ENCODE measurements at regions not wholly inside any gene's neighbourhood (a gene's known extent, or its start where the extent isn't known, plus 50 kb on each side); places are given as distances from the start of the nearest gene placed in this dataset.

DNA sequence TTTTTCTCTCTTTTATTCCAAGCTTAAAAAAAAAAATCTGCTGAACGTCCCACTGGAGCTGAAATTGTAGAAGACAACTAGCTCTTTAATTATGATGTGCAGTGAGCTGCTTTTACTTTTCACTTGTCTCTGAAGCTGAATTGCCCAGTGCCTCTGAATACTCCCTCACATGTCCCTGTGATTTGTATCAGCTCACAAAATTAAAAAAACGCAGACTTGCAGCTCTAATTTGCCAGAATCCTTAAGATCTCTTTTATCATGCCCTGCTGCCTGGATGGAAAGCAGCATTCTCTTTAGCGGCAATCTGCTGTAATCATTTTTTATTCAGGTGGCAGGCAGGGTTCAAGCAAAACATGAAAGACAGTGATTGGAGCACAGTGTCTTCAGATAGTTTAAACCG is 443.8 kb upstream of the SPTLC3 start:
- Mint-ChIP-seq H3K27ac (no peak overlapping the region), H3K36me3 (no peaks in the 10 kb centered on the region), H3K4me3 (no peak overlapping the region), H3K4me1 (no peaks in the 10 kb centered on the region), H3K27me3 (no peaks in the 10 kb centered on the region), H3K9me3 (peaks cover 0 to 26% (median 6%) of the 10 kb centered on the region in 8 donors)
- H3K4me3 ChIP-seq (ENCODE audit: low read length in 2 of 2) = no peak overlapping the region
- DNase-seq = no peak
- POLR2A ChIA-PET (ENCODE audit: partially characterized antibody) = no interaction called here
- H3K27ac ChIP-seq (ENCODE audit: low read depth, low read length) = no peak overlapping the region
- no peaks in the 10 kb centered on the region for H3K36me3 ChIP-seq (ENCODE audit: insufficient read depth, low read length)
- intact Hi-C loops (cut with micrococcal nuclease) = no loop called here
- H3K4me1 ChIP-seq (ENCODE audit: insufficient read depth, low read length) = no peaks in the 10 kb centered on the region
- H3K27me3 ChIP-seq (ENCODE audit: insufficient read depth, low read length) = no peaks in the 10 kb centered on the region
- CTCF ChIA-PET (ENCODE audit: partially characterized antibody) = no interaction called here
- no peaks in the 10 kb centered on the region for H3K9me3 ChIP-seq (ENCODE audit: control insufficient read depth in 1 of 2, low read length in 2 of 2)

DNA sequence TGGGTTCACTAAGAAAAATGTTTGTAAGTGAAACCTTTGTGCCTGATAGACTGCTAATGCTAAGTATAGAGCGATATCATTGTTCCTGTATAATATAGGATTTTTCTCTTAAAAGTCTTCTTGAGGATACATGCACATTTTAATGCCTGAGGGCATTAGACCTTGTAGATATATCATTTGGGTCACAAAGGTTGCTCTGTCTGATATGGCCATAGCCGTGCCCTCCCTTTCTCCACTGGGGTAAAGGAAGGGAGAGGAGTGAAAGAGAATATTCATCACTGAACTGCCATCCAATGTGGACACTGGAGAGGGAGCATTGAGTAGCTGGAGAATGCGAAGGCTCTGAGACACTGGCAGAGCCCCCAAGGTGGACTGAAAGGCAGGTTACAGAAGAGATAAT is 442.2 kb upstream of the SPTLC3 start:
- ChIA-PET CTCF (ENCODE audit: partially characterized antibody) (no interaction called here), POLR2A (ENCODE audit: partially characterized antibody) (no interaction called here)
- no peaks in the 10 kb centered on the region for H3K27me3 ChIP-seq (ENCODE audit: insufficient read depth, low read length)
- Mint-ChIP-seq H3K36me3 (no peaks in the 10 kb centered on the region), H3K4me1 (no peaks in the 10 kb centered on the region), H3K9me3 (peaks cover 0 to 23% (median 5%) of the 10 kb centered on the region in 8 donors), H3K27me3 (no peaks in the 10 kb centered on the region), H3K4me3 (no peak overlapping the region), H3K27ac (no peak overlapping the region)
- DNase-seq = no peak
- H3K36me3 ChIP-seq (ENCODE audit: insufficient read depth, low read length) = no peaks in the 10 kb centered on the region
- intact Hi-C loops (cut with micrococcal nuclease) = no loop called here
- no peaks in the 10 kb centered on the region for H3K4me1 ChIP-seq (ENCODE audit: insufficient read depth, low read length)
- no peak overlapping the region for H3K27ac ChIP-seq (ENCODE audit: low read depth, low read length)
- H3K4me3 ChIP-seq (ENCODE audit: low read length in 2 of 2) = no peak overlapping the region
- no peaks in the 10 kb centered on the region for H3K9me3 ChIP-seq (ENCODE audit: control insufficient read depth in 1 of 2, low read length in 2 of 2)

GRCh38 chr20:12570371-12570770 is 438.4 kb upstream of the SPTLC3 start:
- Mint-ChIP-seq H3K27me3 (no peaks in the 10 kb centered on the region), H3K4me1 (no peaks in the 10 kb centered on the region), H3K27ac (no peak overlapping the region), H3K9me3 (peaks cover 0 to 11% (median 6%) of the 10 kb centered on the region in 8 donors), H3K36me3 (no peaks in the 10 kb centered on the region), H3K4me3 (no peak overlapping the region)
- H3K27ac ChIP-seq (ENCODE audit: low read depth, low read length) = no peak overlapping the region
- H3K4me3 ChIP-seq (ENCODE audit: low read length in 2 of 2) = no peak overlapping the region
- CTCF ChIA-PET (ENCODE audit: partially characterized antibody) = no interaction called here
- no peaks in the 10 kb centered on the region for H3K4me1 ChIP-seq (ENCODE audit: insufficient read depth, low read length)
- H3K9me3 ChIP-seq (ENCODE audit: control insufficient read depth in 1 of 2, low read length in 2 of 2) = no peaks in the 10 kb centered on the region
- intact Hi-C loops (cut with micrococcal nuclease) = no loop called here
- no peaks in the 10 kb centered on the region for H3K27me3 ChIP-seq (ENCODE audit: insufficient read depth, low read length)
- POLR2A ChIA-PET (ENCODE audit: partially characterized antibody) = no interaction called here
- H3K36me3 ChIP-seq (ENCODE audit: insufficient read depth, low read length) = no peaks in the 10 kb centered on the region
- no peak for DNase-seq

GRCh38 chr20:12573442-12573841 is 435.3 kb upstream of the SPTLC3 start:
- ChIA-PET POLR2A (ENCODE audit: partially characterized antibody) (no interaction called here), CTCF (ENCODE audit: partially characterized antibody) (no interaction called here)
- no peaks in the 10 kb centered on the region for H3K36me3 Mint-ChIP-seq
- peaks cover 0 to 13% (median 6%) of the 10 kb centered on the region in 8 donors for H3K9me3 Mint-ChIP-seq
- Histone ChIP-seq H3K4me1 (ENCODE audit: insufficient read depth, low read length) (no peaks in the 10 kb centered on the region), H3K36me3 (ENCODE audit: insufficient read depth, low read length) (no peaks in the 10 kb centered on the region), H3K4me3 (ENCODE audit: low read length in 2 of 2) (no peak overlapping the region), H3K9me3 (ENCODE audit: control insufficient read depth in 1 of 2, low read length in 2 of 2) (no peaks in the 10 kb centered on the region), H3K27me3 (ENCODE audit: insufficient read depth, low read length) (no peaks in the 10 kb centered on the region), H3K27ac (ENCODE audit: low read depth, low read length) (no peak overlapping the region)
- H3K27ac Mint-ChIP-seq = no peak overlapping the region
- intact Hi-C loops (cut with micrococcal nuclease) = no loop called here
- no peak overlapping the region for H3K4me3 Mint-ChIP-seq
- H3K4me1 Mint-ChIP-seq = no peaks in the 10 kb centered on the region
- H3K27me3 Mint-ChIP-seq = no peaks in the 10 kb centered on the region
- no peak for DNase-seq

DNA sequence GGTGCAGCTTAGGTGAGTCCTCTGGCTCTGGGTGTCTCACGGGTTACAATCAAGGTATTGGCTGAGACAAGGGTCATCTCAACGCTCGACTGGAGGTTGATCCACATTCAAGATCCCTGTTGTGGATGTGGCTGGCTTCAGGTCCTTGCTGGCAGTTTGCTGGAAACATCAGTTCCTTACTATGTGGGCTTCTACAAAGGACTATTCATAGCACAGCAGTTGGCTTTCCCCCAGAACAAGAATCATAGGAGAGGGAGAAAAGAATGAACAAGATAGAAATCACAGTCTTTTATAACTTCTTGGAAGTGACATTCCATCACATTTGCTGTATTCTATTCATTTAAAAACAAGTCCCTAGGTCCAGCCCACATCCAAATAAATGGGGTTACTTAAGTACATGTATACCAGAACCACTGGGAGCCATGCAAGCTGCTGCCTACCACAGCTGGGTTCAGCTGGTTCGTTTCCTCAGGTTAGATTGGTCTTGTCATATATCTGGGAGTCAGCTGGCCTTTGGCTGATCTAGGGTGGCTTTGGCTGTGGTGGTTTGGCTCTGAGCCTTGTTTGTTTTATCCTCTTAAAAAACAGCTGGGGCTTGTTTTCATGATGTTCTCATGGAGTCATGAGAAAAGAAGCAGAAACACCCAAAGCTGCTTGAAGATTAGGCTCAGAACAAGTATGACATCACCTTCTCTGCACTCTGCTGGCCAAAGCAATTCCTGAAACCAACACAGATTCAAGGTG is 433.2 kb upstream of the SPTLC3 start:
- Histone ChIP-seq H3K9me3 (ENCODE audit: control insufficient read depth in 1 of 2, low read length in 2 of 2) (no peaks in the 10 kb centered on the region), H3K4me3 (ENCODE audit: low read length in 2 of 2) (no peak overlapping the region), H3K27me3 (ENCODE audit: insufficient read depth, low read length) (no peaks in the 10 kb centered on the region), H3K4me1 (ENCODE audit: insufficient read depth, low read length) (no peaks in the 10 kb centered on the region), H3K36me3 (ENCODE audit: insufficient read depth, low read length) (no peaks in the 10 kb centered on the region), H3K27ac (ENCODE audit: low read depth, low read length) (no peak overlapping the region)
- no peaks in the 10 kb centered on the region for H3K4me1 Mint-ChIP-seq
- H3K27me3 Mint-ChIP-seq = no peaks in the 10 kb centered on the region
- ChIA-PET CTCF (ENCODE audit: partially characterized antibody) (no interaction called here), POLR2A (ENCODE audit: partially characterized antibody) (no interaction called here)
- no peak overlapping the region for H3K27ac Mint-ChIP-seq
- no peak for DNase-seq
- no peak overlapping the region for H3K4me3 Mint-ChIP-seq
- intact Hi-C loops (cut with micrococcal nuclease) = no loop called here
- H3K36me3 Mint-ChIP-seq = no peaks in the 10 kb centered on the region
- H3K9me3 Mint-ChIP-seq = peaks cover 0 to 8% (median 3%) of the 10 kb centered on the region in 8 donors

- Mint-ChIP-seq H3K9me3 (peaks cover 0 to 15% (median 5%) of the 10 kb centered on the region in 8 donors), H3K4me3 (no peak overlapping the region), H3K4me1 (no peaks in the 10 kb centered on the region), H3K36me3 (no peaks in the 10 kb centered on the region), H3K27me3 (no peaks in the 10 kb centered on the region), H3K27ac (no peak overlapping the region)
- CTCF ChIA-PET (ENCODE audit: partially characterized antibody) = no interaction called here
- intact Hi-C loops (cut with micrococcal nuclease) = no loop called here
- Histone ChIP-seq H3K36me3 (ENCODE audit: insufficient read depth, low read length) (no peaks in the 10 kb centered on the region), H3K4me1 (ENCODE audit: insufficient read depth, low read length) (no peaks in the 10 kb centered on the region), H3K4me3 (ENCODE audit: low read length in 2 of 2) (no peak overlapping the region), H3K27me3 (ENCODE audit: insufficient read depth, low read length) (no peaks in the 10 kb centered on the region), H3K9me3 (ENCODE audit: control insufficient read depth in 1 of 2, low read length in 2 of 2) (no peaks in the 10 kb centered on the region), H3K27ac (ENCODE audit: low read depth, low read length) (no peak overlapping the region)
- POLR2A ChIA-PET (ENCODE audit: partially characterized antibody) = no interaction called here
- no peak for DNase-seq
Observed at GRCh38 chr20:12577213-12577612, 431.6 kb upstream of the SPTLC3 start.

DNA sequence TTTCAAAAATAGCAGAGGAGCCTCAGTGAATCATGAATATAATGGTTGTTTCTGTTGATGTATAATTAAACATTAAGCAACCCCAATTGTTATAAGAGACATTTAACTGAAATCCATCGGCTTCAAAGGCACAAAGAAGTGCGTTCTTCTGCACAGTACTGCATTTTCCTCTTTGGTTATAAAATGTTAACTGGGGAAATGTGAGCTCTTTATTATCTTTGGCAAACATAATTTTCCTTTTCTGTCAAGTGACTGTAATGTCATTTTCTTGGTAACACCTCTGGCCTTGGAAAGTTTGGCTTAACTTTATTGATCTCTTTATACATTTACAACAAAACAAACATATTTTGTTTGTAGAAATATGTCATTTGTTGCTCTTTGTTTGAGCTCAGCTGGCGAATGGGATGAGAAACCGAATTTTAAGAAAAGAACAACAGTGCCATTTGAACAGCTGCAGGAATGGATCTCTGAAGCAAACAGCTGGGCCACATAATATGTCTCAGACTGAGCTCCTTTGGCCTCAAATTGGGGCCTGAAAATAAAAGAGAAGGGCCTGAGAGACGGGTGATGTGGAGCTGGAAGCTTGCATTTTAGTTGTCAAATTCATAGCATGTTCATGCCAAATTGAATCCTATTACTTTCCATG is 427.0 kb upstream of the SPTLC3 start:
- DNase-seq = no peak
- peaks cover 2 to 13% (median 5%) of the 10 kb centered on the region in 8 donors for H3K9me3 Mint-ChIP-seq
- no peaks in the 10 kb centered on the region for H3K27me3 Mint-ChIP-seq
- intact Hi-C loops (cut with micrococcal nuclease) = no loop called here
- POLR2A ChIA-PET (ENCODE audit: partially characterized antibody) = no interaction called here
- no peak overlapping the region for H3K27ac ChIP-seq (ENCODE audit: low read depth, low read length)
- H3K36me3 ChIP-seq (ENCODE audit: insufficient read depth, low read length) = no peaks in the 10 kb centered on the region
- no peaks in the 10 kb centered on the region for H3K4me1 Mint-ChIP-seq
- H3K4me1 ChIP-seq (ENCODE audit: insufficient read depth, low read length) = no peaks in the 10 kb centered on the region
- no peaks in the 10 kb centered on the region for H3K36me3 Mint-ChIP-seq
- H3K9me3 ChIP-seq (ENCODE audit: control insufficient read depth in 1 of 2, low read length in 2 of 2) = no peaks in the 10 kb centered on the region
- H3K4me3 ChIP-seq (ENCODE audit: low read length in 2 of 2) = no peak overlapping the region
- H3K27me3 ChIP-seq (ENCODE audit: insufficient read depth, low read length) = no peaks in the 10 kb centered on the region
- no peak overlapping the region for H3K4me3 Mint-ChIP-seq
- CTCF ChIA-PET (ENCODE audit: partially characterized antibody) = no interaction called here
- H3K27ac Mint-ChIP-seq = no peak overlapping the region

Data from CD4-positive, alpha-beta memory T cell (primary cell).